Activated gamma-delta T cell treated with Interleukin-2 at 50 U/mL for 16 hours (primary cell): ENCODE measurements at regions not wholly inside any gene's neighbourhood (a gene's known extent, or its start where the extent isn't known, plus 50 kb on each side); places are given as distances from the start of the nearest gene placed in this dataset.
"Not testable (repeated sequence)": the region's sequence is repeated elsewhere in the genome, so short reads cannot be mapped to it uniquely, and the experiment has no call there.

Experiments
- DNase-seq: peaks from one replicate; pipeline ENCODE4 v3.0.0-alpha.2; 2020

DNA sequence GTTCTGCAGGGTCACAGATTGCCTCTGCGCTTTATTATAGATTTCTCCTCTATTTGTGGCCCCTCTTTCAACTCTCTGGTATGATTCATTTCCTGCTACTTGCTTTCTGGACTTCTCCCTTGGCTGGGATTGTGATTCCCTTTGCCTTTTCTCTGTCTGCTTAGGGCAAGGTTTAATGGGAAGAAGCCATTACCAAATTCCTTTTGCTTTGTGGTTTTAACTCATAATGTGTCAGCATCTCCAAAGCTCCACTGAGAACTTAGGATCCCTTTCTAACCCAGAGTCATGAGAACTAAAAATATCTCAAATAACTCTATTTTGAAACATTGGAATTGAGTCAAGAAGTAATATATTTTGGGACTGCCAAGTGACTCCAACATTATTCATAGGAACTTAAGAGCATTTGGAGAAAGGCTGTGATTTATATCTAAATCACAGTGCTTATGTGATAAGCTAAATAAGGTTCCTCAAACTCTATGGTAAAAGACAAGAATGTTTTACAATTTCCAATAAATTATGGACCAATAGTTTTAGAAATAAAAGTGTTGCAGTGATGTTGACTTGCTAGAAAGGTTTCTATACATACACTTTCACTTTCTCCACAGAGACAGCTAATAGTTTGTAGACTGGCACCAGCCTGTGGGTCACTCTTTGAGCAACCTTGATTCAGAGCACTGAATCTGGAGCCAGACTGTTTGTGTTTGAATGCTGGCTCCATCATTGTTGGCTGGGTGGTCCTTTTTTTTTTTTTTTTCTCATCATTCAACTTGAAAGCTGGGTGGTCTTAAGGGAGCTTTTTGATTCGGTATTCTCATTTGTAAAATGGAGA, 93.9 kb downstream of the DACT1 start:
- no peak for DNase-seq

DNA sequence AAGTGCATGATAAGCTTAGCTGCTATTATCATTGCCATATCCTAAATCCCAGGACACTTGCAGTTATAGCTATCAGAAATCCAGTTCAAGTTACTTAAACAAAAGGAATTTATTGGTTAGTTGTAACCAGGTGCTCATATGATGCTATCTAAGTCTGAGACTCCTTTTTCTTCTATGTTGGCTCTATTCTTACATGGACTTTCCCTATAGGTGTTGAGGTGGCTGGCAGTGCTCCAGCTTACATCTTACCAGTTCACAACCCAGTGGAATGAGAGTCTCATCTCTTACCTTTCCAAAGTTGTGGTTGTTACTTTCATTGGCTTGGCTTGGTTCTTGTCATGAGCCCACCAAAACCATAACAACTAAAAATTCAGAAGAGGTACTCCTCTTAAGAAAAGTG, 94.6 kb downstream of the DACT1 start:
- DNase-seq, result no peak

DNA sequence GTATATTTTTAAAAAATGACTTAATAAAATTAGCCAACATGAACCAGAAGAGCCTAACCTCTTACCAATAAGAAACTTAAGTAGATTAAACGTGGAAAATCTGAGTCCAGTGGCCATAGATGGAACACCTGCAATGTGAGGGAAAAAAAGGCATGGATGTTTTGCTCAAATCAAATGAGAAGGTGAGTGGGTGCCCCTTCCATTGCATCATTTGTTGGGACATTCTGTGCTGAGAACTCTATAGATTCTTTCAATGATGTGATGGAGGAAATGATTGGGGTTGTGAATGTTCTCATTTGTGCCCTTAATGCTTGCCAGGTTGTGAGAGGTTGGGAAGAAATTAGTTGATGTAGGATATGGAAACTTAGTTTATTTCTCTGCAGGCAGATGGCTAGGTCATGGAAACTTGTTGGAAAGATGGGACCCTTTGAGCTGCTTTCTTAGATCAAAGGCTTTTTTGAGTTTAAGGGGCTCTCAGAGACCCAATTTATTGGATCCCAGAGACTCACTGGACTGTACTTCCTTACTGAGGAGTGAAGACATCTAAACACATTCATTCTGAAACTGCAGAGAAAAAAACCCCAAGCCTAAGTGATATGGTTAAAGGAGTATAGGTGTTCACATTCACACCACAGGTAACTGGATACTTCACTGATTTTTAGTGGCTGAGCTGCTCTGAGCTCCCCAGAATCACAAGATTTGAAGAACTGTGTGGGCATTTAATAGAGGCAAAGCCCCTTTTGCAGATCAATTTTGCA, 95.9 kb downstream of the DACT1 start:
- no peak for DNase-seq

DNA sequence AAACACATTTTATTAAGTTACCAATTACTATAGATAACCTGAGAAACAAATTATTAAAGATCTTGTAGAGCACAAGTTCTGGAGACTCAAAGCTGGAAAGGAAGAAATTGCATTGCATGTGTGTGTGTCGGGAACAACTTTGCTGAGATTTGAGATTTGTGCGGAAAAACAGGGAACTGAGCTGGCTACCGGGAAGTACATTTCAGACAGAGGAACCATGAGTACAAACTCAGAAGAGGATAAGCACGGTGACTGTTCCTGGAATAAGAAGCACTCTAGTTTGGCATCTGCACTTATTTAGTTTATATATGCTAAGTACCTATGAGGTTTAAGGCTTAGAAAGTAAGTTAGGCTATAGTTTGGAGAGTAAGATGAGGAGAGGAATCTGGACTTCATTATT, 97.8 kb downstream of the DACT1 start:
- no peak for DNase-seq

DNA sequence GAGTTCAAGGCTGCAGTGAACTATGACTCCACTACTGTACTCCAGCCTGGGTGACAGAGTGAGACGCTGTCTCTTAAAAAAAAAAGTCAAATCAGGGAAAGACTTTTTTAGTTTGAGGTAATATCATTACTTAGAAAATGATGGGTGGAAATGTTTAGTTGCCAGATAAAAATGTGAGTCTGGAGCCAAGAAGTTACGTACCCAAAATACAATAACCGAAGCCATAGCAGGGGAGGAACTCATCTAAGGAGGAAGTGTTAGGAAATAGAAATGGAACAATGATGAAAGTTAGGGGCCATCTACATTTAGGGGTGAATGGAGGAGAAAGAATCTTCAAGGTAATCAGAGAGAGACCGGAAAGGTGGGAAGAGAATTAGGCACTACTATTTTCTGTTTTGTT, 98.8 kb downstream of the DACT1 start:
- no peak for DNase-seq

DNA sequence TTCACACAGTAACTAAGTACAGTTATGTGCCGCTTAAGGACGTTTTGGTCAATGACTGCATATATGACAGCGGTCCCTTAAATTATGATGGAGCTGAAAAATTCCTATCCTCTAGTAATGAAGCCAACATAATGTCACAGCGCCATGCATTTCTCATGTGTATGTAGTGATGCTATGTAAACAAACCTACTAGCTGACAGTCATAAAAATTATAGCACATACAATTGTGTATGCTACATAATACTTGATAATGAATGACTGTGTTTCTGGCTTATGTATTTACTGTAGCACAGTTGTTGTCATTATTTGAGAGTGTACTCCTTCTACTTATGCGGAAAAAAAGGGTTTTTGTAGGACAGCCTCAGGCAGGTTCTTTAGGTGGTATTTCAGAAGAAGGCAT, 99.7 kb downstream of the DACT1 start:
- no peak for DNase-seq

DNA sequence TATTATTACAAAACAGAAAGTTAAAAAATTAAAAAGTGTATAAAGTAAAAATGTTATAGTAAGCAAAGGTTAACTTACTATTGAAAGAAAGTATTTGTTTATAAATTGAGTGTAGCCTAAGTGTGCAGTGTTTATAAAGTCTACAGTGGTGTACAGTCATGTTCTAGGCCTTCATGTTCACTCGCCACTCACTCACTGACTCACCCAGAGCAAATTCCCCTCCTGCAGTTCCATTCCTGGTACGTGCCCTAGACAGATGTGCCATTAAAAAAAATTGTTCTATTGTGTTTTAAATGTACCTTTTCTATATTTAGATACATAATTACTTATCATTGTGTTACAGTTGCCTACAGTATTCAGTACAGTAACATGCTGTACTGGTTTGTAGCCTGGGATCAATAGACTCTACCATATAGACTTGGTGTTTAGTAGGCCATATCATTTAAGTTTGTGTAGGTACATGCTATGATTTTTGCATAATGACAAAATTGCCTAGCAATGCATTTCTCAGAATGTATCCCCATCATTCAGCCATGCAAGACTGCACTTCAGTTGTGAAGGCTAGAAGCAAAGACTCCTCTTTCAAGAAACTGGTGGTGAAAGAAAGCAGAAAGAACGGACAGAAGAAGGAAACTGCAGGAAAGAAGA, 100.6 kb downstream of the DACT1 start:
- no peak for DNase-seq

DNA sequence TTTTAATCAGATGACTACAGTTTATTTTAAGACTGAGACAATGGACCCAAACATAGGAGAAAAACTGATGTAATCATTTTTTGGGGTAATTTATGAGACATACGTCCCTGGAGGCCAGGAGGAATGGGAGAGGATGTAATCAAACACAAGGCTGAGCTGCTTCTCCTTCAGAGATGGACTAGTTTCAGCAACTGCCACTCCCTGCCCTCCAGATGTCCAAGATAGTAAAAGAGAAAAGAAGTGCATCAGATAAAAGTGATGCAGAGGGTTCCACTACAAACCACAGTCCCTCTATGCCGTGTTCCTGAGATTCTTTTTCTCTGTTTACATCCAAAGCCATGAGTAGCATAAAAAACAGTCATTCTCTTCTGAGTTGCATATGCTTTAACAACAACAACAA, 101.1 kb downstream of the DACT1 start:
- no peak for DNase-seq

DNA sequence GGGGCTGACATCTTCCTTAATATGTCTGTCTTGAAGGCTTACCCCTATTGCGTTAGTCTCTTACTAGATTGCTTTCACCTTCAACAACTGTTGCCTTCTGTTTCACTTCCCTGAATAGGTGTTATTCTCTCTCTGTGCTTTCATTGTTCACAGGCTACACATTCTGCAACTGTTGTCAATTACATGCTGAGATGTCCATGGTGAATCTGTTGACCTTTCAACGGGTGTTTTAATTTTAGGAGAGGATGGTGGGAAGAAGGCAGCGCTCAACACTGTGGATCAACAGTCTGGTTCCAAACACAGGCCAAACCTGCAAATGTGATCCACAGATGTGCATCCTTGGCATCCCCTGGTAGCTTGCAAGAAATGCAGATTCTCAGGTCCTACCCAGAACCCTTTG, 101.9 kb downstream of the DACT1 start:
- DNase-seq, result no peak

DNA sequence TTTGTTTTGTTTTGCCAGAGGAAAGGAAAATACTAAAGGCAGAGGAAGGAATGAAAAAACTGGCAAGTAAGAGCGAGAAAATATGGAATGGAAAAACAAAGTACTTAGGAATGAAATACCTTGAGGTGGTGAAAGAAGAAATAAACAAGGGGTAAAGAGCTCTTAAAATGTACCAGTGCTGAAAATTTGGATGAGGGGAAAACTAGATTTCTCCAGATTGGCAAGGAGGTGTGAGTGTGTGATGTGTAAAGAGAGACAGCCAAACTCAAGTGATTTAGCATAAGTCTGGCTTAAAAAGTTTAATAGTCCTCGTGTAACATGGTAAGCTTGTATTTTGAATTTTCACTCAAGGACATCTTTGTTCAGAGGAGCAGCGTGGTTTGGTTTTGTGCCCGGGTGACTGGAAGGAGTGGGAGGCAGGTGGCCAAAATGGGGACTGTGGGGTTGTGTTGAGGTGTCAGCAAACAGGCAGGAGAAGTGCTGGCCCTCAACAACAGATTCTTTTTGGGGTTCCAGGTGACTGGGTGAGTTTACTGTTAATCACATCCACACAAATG, 102.7 kb downstream of the DACT1 start:
- no peak for DNase-seq

DNA sequence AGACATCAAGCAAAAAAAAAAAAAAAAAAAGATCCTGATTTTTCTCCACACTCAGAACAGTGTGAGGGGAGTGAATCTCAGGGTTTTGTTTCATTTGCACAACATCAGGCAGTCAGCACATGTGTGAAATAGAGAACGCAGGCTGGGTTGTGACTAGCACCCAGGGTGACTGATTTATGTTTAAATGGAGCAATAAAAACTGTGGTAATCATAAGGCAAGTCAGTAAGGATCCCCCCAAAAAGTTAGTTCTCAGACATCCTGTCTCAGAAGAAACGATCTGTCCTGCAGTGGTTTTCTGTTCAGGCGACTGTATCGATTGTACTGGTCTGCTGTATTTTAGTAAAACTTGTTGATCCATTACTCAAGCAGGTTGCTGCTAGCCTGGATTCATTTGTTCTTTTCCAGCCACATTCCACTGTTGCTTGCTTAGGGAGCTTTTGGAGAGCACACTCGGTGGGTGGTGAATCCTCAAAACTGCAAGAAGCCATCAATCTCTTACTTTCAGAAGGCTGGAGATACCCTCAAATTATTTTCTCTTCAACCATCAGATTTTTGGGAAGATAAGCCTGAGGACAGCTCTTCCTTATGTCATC, 107.1 kb downstream of the DACT1 start:
- no peak for DNase-seq

DNA sequence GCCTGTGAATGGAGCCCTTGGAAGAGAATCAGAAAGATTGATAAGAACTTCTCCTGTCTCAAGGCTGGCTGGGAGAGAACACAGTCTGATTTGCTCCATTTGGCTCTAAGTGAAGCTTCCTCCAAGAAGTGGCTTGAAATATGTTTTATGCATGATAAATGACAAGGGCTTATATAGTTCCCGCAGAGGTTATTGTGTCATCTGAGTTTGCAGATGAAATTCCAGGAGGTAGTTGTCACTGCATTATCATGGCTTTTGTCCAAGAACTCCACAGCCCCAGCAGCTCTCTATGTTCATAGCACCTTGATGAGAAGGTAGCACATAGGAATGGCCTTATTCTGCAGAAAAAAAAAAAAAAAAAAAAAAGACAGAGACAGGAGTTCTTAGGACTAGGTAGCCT, 108.5 kb downstream of the DACT1 start:
- DNase-seq, result no peak

DNA sequence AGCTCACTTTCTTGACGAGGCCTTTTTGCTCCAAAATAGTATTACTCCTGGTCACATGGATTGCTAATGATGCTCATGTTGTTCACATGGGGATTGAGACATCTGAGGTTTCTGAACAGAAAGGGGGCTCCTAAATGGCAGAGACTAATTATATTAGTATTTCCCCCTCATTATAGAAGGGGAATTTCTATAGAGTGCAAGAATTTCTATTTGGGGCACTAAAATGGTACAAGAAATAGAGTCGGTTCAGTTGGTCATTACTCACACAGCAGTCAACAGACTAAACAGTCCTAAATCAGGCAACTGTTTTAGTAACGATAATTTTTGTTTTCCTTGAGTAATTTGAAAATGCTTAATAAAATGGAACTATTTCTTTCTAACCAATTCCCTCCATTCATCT, 108.9 kb downstream of the DACT1 start:
- DNase-seq, result no peak

DNA sequence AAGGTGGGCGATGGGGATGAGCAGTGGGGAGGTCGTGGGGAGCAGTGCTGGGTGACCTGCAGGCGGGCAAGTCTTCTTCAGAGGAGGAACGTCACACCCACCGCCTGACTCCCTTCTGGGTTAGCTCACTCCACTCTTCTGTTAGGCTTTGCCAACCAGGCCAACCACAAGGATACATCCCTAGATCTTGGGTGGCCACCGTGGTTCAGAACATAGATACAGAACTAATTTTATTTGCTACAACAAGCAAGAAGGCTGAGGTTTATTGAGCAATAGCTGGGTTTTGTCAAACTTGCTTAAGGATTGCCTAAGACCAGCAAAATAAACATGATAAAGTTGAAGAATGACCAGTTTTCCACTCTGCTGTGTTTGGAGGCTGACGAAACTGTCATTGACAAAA, 109.4 kb downstream of the DACT1 start:
- no peak for DNase-seq

DNA sequence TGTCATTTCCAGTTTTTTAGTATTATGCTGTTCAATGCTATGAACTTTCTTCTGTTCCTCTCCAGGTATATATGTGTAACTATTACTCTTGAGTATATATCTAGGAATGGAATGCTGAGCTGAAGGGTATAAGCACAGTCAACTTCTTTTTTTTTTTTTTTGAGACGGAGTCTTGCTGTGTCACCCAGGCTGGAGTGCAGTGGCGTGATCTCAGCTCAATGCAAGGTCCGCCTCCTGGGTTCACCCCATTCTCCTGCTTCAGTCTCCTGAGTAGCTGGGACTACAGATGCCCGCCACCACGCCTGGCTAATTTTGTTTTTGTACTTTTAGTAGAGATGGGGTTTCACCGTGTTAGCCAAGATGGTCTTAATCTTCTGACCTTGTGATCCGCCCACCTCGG, 110.5 kb downstream of the DACT1 start:
- DNase-seq, result not testable (repeated sequence)

DNA sequence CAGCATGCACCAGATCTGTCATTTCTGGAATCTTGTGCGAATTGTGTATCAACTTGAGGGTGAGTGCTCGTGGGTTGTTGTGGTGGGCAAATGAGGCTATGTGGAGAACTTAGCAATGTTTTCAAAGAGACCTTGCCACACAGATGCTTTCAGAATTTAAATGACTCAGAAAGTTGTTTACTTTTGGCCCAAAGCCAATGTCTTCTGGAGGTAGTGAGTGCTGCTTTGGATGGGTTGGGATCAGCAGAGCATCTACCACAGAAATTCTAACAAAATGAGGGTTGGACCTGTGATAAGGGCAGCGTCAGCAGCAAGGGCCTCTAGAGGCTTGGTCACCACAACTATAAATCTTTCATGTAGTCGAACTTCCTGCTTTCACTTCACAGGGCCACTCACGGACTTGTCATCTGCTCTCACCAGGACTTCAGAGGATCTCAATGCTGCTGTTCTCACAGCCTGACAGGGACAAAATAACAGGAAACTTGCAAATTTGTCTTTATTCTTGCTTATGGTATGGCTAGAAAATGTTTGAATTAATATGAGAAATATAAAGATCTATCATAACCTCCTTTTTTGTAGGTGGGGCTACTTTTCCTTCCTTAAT, 111.4 kb downstream of the DACT1 start:
- no peak for DNase-seq

DNA sequence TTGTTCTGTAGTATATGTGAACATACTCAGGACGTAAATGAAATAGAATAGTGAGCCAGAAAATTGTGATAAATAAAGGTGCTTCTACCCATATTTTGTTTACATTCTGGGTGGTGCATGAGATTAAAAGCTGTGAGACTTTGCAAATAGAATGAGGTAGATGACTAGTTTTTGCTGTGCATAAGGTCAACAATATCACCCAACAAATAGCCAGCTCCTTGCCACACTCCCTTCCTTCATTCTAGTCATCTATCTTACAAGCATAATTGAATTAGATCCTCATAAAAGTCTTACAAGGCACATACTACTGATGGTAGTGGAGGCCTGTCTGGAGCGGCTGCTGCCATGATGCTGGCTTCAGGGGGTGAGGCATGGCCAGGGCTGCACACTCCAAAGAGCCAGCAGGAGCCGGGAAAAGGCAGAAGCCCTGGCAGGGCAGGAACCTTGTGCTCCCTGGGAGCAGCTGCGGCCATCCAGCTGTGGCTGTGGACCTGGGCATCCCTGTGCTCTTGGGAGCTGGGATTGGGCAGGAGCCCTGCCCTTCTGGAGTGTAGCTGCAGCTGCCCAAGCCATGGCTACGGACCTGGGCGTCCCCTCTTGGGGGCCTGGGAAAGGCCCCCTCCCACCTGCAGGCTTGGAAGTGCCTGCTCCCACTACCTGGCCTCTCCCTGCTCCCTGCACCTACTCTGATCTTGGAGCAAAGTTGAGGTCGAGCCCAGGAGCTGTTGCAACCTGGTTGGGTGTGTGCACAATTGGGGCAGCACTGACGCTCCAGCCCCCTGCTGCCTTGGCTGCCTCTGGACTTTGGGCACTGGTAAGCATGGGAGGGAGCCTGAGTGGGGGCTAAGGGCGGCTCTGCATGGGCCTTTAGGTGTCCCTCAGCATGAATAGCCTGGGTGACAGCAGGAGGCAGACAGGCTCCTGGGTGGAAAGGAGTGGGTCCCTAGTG, 112.8 kb downstream of the DACT1 start:
- DNase-seq, result no peak

DNA sequence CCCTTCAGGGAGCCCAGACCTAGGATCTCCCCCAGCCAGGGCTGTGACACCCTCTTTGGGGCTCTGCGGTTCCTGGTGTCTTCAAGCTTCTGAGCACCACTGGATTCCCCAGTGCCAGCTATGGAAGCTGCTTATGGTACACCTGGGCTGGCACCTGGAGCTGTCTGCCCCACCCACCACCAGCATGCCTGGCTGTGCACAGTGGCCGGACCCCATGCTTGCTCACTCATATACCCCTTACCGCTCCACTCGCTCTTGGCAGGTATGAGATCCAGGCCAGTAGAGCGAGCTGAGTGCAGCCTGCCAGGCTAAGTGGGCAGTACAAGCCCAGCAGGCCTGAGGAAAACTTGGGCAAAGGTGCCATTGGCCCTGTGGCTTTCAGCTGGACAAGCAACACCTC, 114.0 kb downstream of the DACT1 start:
- no peak for DNase-seq

DNA sequence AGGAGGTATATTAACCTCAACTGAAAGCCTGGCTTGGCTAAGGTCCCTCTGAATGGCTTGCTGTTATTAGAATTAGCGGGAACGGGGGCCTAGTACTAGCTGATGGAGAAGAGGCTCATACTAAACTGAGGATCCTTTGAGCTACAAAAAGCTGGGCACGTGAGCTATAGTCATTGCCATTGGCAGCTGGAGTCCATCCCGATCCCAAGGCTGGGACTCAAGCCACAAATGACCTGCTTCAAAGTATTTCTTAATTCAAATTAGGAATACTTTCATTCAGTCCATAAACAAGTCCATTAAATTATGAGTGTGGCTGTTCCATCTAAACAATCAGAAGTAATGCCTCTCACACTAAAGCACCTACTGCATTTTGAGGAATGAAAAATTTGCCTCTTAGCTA, 114.5 kb downstream of the DACT1 start:
- no peak for DNase-seq

DNA sequence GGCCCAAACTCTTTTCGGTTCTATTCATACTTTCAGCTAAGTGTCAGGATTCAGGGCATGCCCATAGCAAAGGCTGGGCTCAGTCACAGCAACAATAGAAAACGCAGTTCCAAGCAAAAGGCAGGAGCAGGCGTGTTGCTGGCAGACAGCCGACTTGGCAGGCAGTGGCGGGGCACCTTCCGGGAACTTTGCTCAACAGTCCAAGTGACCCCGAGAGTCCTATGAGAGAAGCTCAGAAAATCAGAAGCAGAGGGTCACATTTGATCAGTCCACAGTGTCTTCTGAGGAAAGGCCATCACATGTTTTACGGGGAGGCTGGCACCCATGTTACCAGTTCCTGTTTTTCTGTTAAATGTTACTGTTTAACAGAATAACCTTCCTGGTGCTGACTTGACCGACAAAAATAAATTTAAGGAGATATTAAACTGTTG, 115.0 kb downstream of the DACT1 start:
- no peak for DNase-seq
